OCI-LY3 (cell line): ENCODE measurements at regions not wholly inside any gene's neighbourhood (a gene's known extent, or its start where the extent isn't known, plus 50 kb on each side); places are given as distances from the start of the nearest gene placed in this dataset.
"Not testable (repeated sequence)": the region's sequence is repeated elsewhere in the genome, so short reads cannot be mapped to it uniquely, and the experiment has no call there.

Experiments
- H2AFZ ChIP-seq: fragments of 200-600, 300-600 bp; shearing (Covaris generic); 2 replicates; pipeline ENCODE4 v1.6.0; 2014; ENCODE audit warnings: antibody characterized with exemption, low read depth, low read length
- H3K27ac ChIP-seq: fragments of 200-600, 300-600 bp; sonication (generic); 2 replicates; pipeline ENCODE4 v1.5.1; 2014; ENCODE audit warnings: mild to moderate bottlenecking, low read length, moderate library complexity, mixed read lengths
- H3K27me3 ChIP-seq: fragments of 200-600, 300-600 bp; sonication (generic); 2 replicates; pipeline ENCODE4 v1.6.1; 2014; ENCODE audit warnings: low read depth, low read length, mixed read lengths
- H3K36me3 ChIP-seq: fragments of 200-600, 300-600 bp; sonication (generic); replicated peaks from 2 replicates; pipeline ENCODE3; 2014; ENCODE audit warnings: low read depth, low read length, mixed read lengths
- H3K4me1 ChIP-seq: fragments of 300-600, 200-600 bp; sonication (generic); 2 replicates; pipeline ENCODE4 v1.6.1; 2014; ENCODE audit warnings: low read length, mixed read lengths
- H3K4me2 ChIP-seq: fragments of 200-600, 300-600 bp; sonication (generic); 2 replicates; pipeline ENCODE4 v1.6.1; 2014; ENCODE audit warnings: low read length, mixed read lengths
- H3K4me3 ChIP-seq: fragments of 300-600, 200-600 bp; sonication (generic); 2 replicates; pipeline ENCODE4 v1.5.1; 2014; ENCODE audit warnings: antibody characterized with exemption, mild to moderate bottlenecking, low read length, moderate library complexity
- H3K79me2 ChIP-seq: fragments of 300-600, 200-600 bp; shearing (Covaris generic); 2 replicates; pipeline ENCODE4 v1.6.1; 2014; ENCODE audit warnings: mild to moderate bottlenecking, low read length, mixed read lengths
- H3K9ac ChIP-seq: fragments of 300-600, 200-600 bp; shearing (Covaris generic); 2 replicates; pipeline ENCODE4 v1.6.0; 2014; ENCODE audit warnings: mild to moderate bottlenecking, low read length, moderate library complexity
- H3K9me3 ChIP-seq: fragments of 200-600, 300-600 bp; shearing (Covaris generic); 2 replicates; pipeline ENCODE4 v1.6.1; 2014; ENCODE audit warnings: low read length, mixed read lengths; ENCODE audit not compliant: insufficient read depth
- H4K20me1 ChIP-seq: fragments of 200-600, 300-600 bp; sonication (generic); 2 replicates; pipeline ENCODE4 v1.6.1; 2016; ENCODE audit warnings: low read length, mixed read lengths; ENCODE audit not compliant: insufficient read depth
- EZH2phosphoT487 ChIP-seq: fragments of 200-600 bp; shearing (Covaris generic); IDR thresholded peaks from 2 replicates; pipeline ENCODE4 v1.6.1; 2018; ENCODE audit warnings: antibody characterized with exemption, mixed run types, low read depth
- TF ChIP-seq, protein P1 (sequence below): fragments of 200-600, 300-600 bp; sonication (generic); IDR thresholded peaks from 2 replicates; pipeline ENCODE4 v1.5.1; 2014; ENCODE audit warnings: antibody characterized with exemption, low read length, low read depth

DNA sequence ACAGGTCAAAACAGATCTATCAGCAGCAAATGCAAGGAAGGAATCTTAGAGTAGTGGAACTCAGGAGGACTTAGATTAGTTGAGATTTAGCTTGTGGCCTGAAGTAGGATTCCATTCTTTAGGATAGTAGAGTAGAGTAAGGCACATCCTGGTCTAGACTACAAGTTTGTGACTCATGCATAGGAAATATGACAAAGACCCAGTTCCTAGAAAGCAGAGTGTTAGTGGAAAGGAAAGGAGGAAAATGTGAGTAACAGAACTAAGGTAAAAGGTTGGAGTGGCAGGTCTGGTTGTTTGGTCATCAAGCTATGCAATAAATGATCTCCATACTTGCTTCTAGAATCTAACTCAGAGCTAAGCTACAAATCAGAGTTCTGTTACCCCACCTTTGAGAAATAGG lies 595.0 kb downstream of the ACTRT1 start:
- Histone ChIP-seq H3K36me3 (no peaks in the 10 kb centered on the region), H4K20me1 (no peaks in the 10 kb centered on the region), H3K9me3 (no peaks in the 10 kb centered on the region), H3K27me3 (no peaks in the 10 kb centered on the region), H3K4me3 (no peak overlapping the region), H3K4me1 (no peaks in the 10 kb centered on the region), H3K9ac (no peak overlapping the region), H3K4me2 (no peak overlapping the region), H3K27ac (no peak overlapping the region), H3K79me2 (no peaks in the 10 kb centered on the region), H2AFZ (no peak overlapping the region)
- TF ChIP-seq EZH2phosphoT487 = no peak
- TF ChIP-seq, protein P1, sequence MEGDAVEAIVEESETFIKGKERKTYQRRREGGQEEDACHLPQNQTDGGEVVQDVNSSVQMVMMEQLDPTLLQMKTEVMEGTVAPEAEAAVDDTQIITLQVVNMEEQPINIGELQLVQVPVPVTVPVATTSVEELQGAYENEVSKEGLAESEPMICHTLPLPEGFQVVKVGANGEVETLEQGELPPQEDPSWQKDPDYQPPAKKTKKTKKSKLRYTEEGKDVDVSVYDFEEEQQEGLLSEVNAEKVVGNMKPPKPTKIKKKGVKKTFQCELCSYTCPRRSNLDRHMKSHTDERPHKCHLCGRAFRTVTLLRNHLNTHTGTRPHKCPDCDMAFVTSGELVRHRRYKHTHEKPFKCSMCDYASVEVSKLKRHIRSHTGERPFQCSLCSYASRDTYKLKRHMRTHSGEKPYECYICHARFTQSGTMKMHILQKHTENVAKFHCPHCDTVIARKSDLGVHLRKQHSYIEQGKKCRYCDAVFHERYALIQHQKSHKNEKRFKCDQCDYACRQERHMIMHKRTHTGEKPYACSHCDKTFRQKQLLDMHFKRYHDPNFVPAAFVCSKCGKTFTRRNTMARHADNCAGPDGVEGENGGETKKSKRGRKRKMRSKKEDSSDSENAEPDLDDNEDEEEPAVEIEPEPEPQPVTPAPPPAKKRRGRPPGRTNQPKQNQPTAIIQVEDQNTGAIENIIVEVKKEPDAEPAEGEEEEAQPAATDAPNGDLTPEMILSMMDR = no peak

DNA sequence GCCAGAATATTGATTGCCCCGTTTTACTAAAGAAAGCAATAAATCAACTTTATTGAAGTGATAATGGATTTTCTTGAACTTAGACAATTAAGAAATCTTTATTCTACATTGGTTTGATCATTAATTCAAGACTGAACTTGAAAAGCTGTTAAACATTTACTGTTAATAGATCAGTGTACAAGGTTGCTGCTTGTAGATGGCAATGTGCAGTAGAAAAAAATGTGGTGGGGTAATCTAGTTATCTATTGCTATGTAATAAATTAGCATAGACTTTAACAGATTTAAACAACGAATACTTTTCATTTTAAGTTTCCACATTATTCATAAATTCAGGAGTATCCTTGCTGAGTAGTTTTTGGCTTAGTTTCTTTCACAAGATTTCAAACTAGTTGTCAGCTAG lies 612.5 kb downstream of the ACTRT1 start:
- TF ChIP-seq, protein P1 = no peak
- TF ChIP-seq EZH2phosphoT487 = no peak

GRCh38 chrX:127405946-127406345 lies 586.4 kb downstream of the PRR32 start:
- Histone ChIP-seq H3K36me3 (no peaks in the 10 kb centered on the region), H3K4me2 (no peak overlapping the region), H3K4me1 (no peaks in the 10 kb centered on the region), H3K27me3 (no peaks in the 10 kb centered on the region), H3K9me3 (no peaks in the 10 kb centered on the region), H3K9ac (no peak overlapping the region), H3K27ac (no peak overlapping the region), H4K20me1 (no peaks in the 10 kb centered on the region), H3K4me3 (no peak overlapping the region), H2AFZ (no peak overlapping the region), H3K79me2 (no peaks in the 10 kb centered on the region)
- TF ChIP-seq, protein P1 = no peak
- no peak for TF ChIP-seq EZH2phosphoT487

More for the DNA sequence above, 612.5 kb downstream of the ACTRT1 start:
- Histone ChIP-seq H3K27ac (no peak overlapping the region), H3K36me3 (no peaks in the 10 kb centered on the region), H3K27me3 (no peaks in the 10 kb centered on the region), H3K9ac (no peak overlapping the region), H2AFZ (no peak overlapping the region), H3K4me1 (peaks cover 10% of the 10 kb centered on the region), H4K20me1 (no peaks in the 10 kb centered on the region), H3K9me3 (no peaks in the 10 kb centered on the region), H3K79me2 (no peaks in the 10 kb centered on the region), H3K4me3 (no peak overlapping the region), H3K4me2 (no peak overlapping the region)

- H4K20me1 ChIP-seq = no peaks in the 10 kb centered on the region
- H3K9ac ChIP-seq = no peak overlapping the region
- H2AFZ ChIP-seq = no peak overlapping the region
- H3K9me3 ChIP-seq = no peaks in the 10 kb centered on the region
- no peaks in the 10 kb centered on the region for H3K4me1 ChIP-seq
- H3K27ac ChIP-seq = no peak overlapping the region
- TF ChIP-seq EZH2phosphoT487 = no peak
- TF ChIP-seq, protein P1 = no peak
- no peaks in the 10 kb centered on the region for H3K36me3 ChIP-seq
- no peak overlapping the region for H3K4me3 ChIP-seq
- H3K4me2 ChIP-seq = no peak overlapping the region
- H3K79me2 ChIP-seq = no peaks in the 10 kb centered on the region
- H3K27me3 ChIP-seq = no peaks in the 10 kb centered on the region
These were observed 584.6 kb downstream of the PRR32 start for GRCh38 chrX:127404161-127404560.

- not testable (repeated sequence) for H4K20me1 ChIP-seq, H3K9me3 ChIP-seq, H3K4me2 ChIP-seq, H3K27me3 ChIP-seq, H3K36me3 ChIP-seq, H3K4me1 ChIP-seq, H3K4me3 ChIP-seq, H3K9ac ChIP-seq, H3K27ac ChIP-seq, H2AFZ ChIP-seq, H3K79me2 ChIP-seq
These were observed 580.7 kb downstream of the PRR32 start for GRCh38 chrX:127400231-127400630.
